Breast epithelium (tissue), 3 donors: ENCODE measurements at regions not wholly inside any gene's neighbourhood (a gene's known extent, or its start where the extent isn't known, plus 50 kb on each side); places are given as distances from the start of the nearest gene placed in this dataset.

Source experiments
- CTCF ChIP-seq, 3 donors: fragments of 450-650 bp; IDR thresholded peaks; one replicate each; pipeline ENCODE4 v1.5.1; 2016 to 2017; ENCODE audit warnings: antibody characterized with exemption in 3 of 3, mild to moderate bottlenecking in 3 of 3, moderate library complexity in 3 of 3
- POLR2AphosphoS5 ChIP-seq, 3 donors: sonication (generic); formaldehyde crosslinking; IDR thresholded peaks; one replicate each; pipeline ENCODE4 v1.6.1; 2017; ENCODE audit warnings: antibody characterized with exemption in 3 of 3

GRCh38 chr15:38671006-38671387 is 106.4 kb upstream of the RASGRP1 start:
- TF ChIP-seq CTCF (IDR thresholded peaks at IDR 0.05) (no peak), POLR2AphosphoS5 (IDR thresholded peaks at IDR 0.05) (no peak)
